Bronchial epithelial cell (primary cell): ENCODE measurements at regions not wholly inside any gene's neighbourhood (a gene's known extent, or its start where the extent isn't known, plus 50 kb on each side); places are given as distances from the start of the nearest gene placed in this dataset.
A peak's percentile ranks its signal among the peaks of the same experiment; 100 is the strongest.

Source experiments
- DNase-seq: peaks from one replicate; pipeline ENCODE4 v3.0.0-alpha.2; 2010; ENCODE audit warnings: low read depth
- FAIRE-seq: peaks from 2 replicates; lab custom pipeline; 2011; peaks lifted over from hg19 to GRCh38; lab: Jason Lieb, UNC
- H3K27me3 ChIP-seq: 2 replicates; pipeline ENCODE4 v1.5.1; 2011; ENCODE audit warnings: low read length; ENCODE audit not compliant: control insufficient read depth, insufficient read depth
- H3K36me3 ChIP-seq: 2 replicates; pipeline ENCODE4 v1.5.1; 2011; ENCODE audit warnings: low read length; ENCODE audit not compliant: control insufficient read depth, insufficient read depth
- H3K4me3 ChIP-seq: 2 replicates; pipeline ENCODE4 v1.5.1; 2011; ENCODE audit warnings: mild to moderate bottlenecking, low read depth, low read length, control low read depth
- TF ChIP-seq, protein P1 (sequence below): IDR thresholded peaks from 2 replicates; pipeline ENCODE4 v1.5.1; 2011; ENCODE audit warnings: mild to moderate bottlenecking, moderate library complexity, low read length, control low read depth, inconsistent platforms; ENCODE audit not compliant: insufficient read depth, severe bottlenecking

DNA sequence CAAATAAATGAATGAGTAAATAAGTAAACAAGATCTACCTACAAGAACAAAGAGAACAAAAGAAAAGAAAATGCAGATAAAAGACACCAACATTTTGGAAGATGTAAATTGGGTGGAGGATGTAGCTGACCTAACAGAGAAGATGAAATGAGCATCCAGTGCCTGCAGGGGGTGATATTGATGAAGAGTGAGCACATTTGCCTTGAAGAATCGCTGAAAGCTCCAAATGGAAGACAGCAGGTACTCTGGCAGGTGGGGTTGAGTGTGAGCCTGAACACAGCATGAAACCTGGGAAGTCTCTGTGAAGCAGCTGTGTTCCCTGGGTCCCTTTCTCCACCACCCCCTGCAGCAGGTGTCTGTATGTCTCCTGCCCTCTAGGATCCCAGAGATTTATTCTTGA lies 125.6 kb downstream of the NXNL2 start:
- Histone ChIP-seq H3K4me3 (no peak overlapping the region), H3K27me3 (no peaks in the 10 kb centered on the region), H3K36me3 (no peaks in the 10 kb centered on the region)
- FAIRE-seq (no peak), DNase-seq (peak; percentile 49)
- TF ChIP-seq, protein P1, sequence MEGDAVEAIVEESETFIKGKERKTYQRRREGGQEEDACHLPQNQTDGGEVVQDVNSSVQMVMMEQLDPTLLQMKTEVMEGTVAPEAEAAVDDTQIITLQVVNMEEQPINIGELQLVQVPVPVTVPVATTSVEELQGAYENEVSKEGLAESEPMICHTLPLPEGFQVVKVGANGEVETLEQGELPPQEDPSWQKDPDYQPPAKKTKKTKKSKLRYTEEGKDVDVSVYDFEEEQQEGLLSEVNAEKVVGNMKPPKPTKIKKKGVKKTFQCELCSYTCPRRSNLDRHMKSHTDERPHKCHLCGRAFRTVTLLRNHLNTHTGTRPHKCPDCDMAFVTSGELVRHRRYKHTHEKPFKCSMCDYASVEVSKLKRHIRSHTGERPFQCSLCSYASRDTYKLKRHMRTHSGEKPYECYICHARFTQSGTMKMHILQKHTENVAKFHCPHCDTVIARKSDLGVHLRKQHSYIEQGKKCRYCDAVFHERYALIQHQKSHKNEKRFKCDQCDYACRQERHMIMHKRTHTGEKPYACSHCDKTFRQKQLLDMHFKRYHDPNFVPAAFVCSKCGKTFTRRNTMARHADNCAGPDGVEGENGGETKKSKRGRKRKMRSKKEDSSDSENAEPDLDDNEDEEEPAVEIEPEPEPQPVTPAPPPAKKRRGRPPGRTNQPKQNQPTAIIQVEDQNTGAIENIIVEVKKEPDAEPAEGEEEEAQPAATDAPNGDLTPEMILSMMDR: peak; percentile 64

DNA sequence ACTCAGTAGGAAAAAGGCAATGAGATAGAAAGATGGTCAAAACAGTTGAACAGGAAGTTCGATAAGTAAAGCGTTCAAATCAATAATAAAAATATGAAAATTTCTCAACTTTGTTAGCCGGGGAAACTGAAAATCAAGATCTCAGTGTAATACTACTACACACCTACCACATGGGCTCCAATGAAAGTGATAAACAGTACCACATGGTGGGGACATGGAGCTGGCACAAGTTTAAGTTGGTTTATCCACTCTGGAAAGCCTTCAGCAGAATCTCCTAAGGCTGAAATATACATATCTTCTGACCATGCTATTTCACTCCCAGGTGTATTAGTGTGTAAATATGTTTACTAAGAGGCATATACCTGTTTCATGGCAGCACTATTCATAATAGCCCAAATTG lies 126.8 kb downstream of the NXNL2 start:
- TF ChIP-seq, protein P1: no peak
- no peaks in the 10 kb centered on the region for H3K36me3 ChIP-seq
- FAIRE-seq (no peak), DNase-seq (peak; percentile 5)
- no peak overlapping the region for H3K4me3 ChIP-seq
- H3K27me3 ChIP-seq: no peaks in the 10 kb centered on the region

DNA sequence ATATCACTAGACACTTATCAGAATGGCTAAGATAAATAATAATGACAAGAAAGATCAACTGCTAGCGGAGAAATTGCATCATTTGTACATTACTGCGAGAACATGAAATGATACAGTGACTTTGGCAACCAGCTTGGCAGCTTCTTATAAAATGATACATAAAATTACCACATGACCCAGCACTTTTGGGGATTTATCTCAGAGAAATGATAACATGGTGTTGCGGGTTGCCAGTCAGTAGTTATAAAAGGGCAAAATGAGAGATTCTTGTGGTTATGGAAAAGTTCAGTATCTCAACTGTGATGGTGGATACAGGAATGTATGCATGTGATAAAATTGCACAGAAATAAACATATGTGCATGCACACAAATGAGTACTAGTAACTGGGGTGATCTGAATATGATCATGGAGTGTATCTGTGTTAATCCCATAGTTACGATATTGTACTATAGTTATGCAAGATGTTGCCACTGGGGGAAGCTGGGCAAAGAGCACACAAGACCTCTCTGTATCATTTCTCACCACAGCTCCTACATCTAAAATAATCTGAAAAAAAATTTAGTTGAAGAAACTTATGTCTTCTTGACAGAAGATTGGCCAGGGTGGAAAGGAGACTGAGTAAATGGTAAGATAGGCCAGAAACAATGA lies 128.9 kb downstream of the NXNL2 start:
- no peaks in the 10 kb centered on the region for H3K36me3 ChIP-seq
- FAIRE-seq: no peak
- no peak overlapping the region for H3K4me3 ChIP-seq
- TF ChIP-seq, protein P1: no peak
- no peaks in the 10 kb centered on the region for H3K27me3 ChIP-seq
- DNase-seq: no peak

DNA sequence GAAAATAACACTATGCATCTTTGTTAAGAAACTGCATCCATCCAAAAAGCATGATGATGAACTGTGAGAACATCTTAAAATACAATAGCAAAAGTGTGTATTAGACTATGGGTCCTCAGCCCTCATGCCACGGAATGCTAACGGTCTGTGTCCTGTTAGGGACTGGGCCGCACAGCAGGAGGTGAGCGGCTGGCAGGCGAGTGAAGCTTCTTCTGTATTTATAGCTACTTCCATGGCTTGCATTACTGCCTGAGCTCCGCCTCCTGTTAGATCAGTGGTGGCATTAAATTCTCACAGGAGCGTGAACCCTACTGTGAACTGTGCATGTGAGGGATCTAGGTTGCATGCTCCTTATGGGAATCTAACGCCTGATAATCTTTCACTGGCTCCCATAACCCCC lies 129.8 kb downstream of the NXNL2 start:
- TF ChIP-seq, protein P1: no peak
- H3K4me3 ChIP-seq: no peak overlapping the region
- no peak for FAIRE-seq
- no peaks in the 10 kb centered on the region for H3K27me3 ChIP-seq
- DNase-seq: no peak
- no peaks in the 10 kb centered on the region for H3K36me3 ChIP-seq

DNA sequence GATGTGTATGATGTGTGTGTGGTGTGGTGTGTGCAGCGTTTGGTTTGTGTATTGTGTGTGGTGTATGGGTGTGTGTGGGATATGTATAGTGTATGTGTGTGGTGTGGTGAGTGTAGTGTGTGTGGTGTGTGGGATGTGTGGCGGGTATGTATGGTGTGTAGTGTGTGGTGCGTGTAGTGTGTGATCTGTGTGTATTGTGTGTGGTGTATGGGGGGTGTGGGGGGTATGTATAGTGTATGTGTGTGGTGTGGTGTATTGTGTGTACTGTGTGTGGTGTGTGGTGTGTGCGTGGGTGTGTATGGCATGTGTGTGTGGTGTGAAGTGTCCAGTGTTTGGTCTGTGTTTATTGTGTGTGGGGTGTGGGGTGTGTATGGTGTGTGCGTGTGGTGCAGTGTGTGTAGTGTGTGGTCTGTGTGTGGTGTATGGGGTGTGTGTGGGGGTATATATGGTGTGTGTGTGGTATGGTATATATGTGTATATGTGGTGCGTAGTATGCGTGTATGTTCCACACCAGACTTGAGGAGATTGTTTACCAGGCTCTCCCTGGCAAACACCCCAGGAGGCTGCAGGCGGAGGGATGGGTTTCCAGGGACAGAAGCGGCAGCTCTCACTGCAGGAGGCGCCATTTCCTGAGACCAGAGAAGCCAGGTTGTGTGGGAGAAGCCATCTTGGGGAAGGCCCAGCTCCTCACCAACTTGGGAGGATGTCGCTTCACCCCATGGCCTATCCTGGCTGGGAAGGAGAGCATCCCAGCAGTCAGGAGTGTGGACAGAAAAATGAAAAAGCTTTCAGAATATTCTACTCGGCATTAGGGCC lies 138.1 kb downstream of the NXNL2 start:
- Histone ChIP-seq H3K27me3 (no peaks in the 10 kb centered on the region), H3K4me3 (no peak overlapping the region), H3K36me3 (no peaks in the 10 kb centered on the region)
- TF ChIP-seq, protein P1: no peak
- DNase-seq (no peak), FAIRE-seq (peak; percentile 95)
